ENCODE measurements at regions not wholly inside any gene's neighbourhood (a gene's known extent, or its start where the extent isn't known, plus 50 kb on each side); places are given as distances from the start of the nearest gene placed in this dataset.

- Histone ChIP-seq H3K9me3 (no peaks in the 10 kb centered on the region), H3K9ac (ENCODE audit: low read depth in 2 of 2, low read length in 2 of 2) (no peak overlapping the region), H3K4me3 (no peak overlapping the region), H3K27ac (no peak overlapping the region), H3K4me1 (no peaks in the 10 kb centered on the region), H3K36me3 (no peaks in the 10 kb centered on the region), H3K27me3 (no peaks in the 10 kb centered on the region)
- intact Hi-C loops (cut with DNase I) = no loop called here
- TF ChIP-seq CTCF (IDR thresholded peaks at IDR 0.05) = no peak
- no peak for DNase-seq
Observed at GRCh38 chr18:64295839-64296238, 147.0 kb upstream of the LINC00305 start.

GRCh38 chr18:64294967-64295366, 146.1 kb upstream of the LINC00305 start:
- intact Hi-C loops (cut with DNase I) = no loop called here
- no peaks in the 10 kb centered on the region for H3K36me3 ChIP-seq
- DNase-seq = no peak
- H3K4me3 ChIP-seq = no peak overlapping the region
- H3K9ac ChIP-seq (ENCODE audit: low read depth in 2 of 2, low read length in 2 of 2) = no peak overlapping the region
- no peaks in the 10 kb centered on the region for H3K4me1 ChIP-seq
- no peak overlapping the region for H3K27ac ChIP-seq
- TF ChIP-seq CTCF (IDR thresholded peaks at IDR 0.05) = no peak
- H3K9me3 ChIP-seq = no peaks in the 10 kb centered on the region
- no peaks in the 10 kb centered on the region for H3K27me3 ChIP-seq

- Histone ChIP-seq H3K4me3 (no peak overlapping the region), H3K9ac (ENCODE audit: low read depth in 2 of 2, low read length in 2 of 2) (no peak overlapping the region), H3K36me3 (no peaks in the 10 kb centered on the region), H3K4me1 (no peaks in the 10 kb centered on the region), H3K9me3 (no peaks in the 10 kb centered on the region), H3K27ac (no peak overlapping the region), H3K27me3 (no peaks in the 10 kb centered on the region)
- no peak for TF ChIP-seq CTCF (IDR thresholded peaks at IDR 0.05)
- DNase-seq = no peak
- intact Hi-C loops (cut with DNase I) = no loop called here
Observed at GRCh38 chr18:64288432-64288831, 139.5 kb upstream of the LINC00305 start.

- Histone ChIP-seq H3K4me1 (no peaks in the 10 kb centered on the region), H3K9me3 (no peaks in the 10 kb centered on the region), H3K36me3 (no peaks in the 10 kb centered on the region), H3K9ac (ENCODE audit: low read depth in 2 of 2, low read length in 2 of 2) (no peak overlapping the region), H3K27ac (no peak overlapping the region), H3K4me3 (no peak overlapping the region), H3K27me3 (no peaks in the 10 kb centered on the region)
- intact Hi-C loops (cut with DNase I) = no loop called here
- TF ChIP-seq CTCF (IDR thresholded peaks at IDR 0.05) = no peak
- DNase-seq = no peak
Observed at GRCh38 chr18:64287926-64288325, 139.0 kb upstream of the LINC00305 start.

- H3K27me3 ChIP-seq = no peaks in the 10 kb centered on the region
- DNase-seq = no peak
- H3K9me3 ChIP-seq = no peaks in the 10 kb centered on the region
Observed at GRCh38 chr18:64283059-64283458, 134.2 kb upstream of the LINC00305 start.

More at GRCh38 chr18:64283059-64283458, 134.2 kb upstream of the LINC00305 start:
- Histone ChIP-seq H3K4me1 (no peaks in the 10 kb centered on the region), H3K27ac (no peak overlapping the region), H3K9ac (ENCODE audit: low read depth in 2 of 2, low read length in 2 of 2) (no peak overlapping the region), H3K4me3 (no peak overlapping the region), H3K36me3 (no peaks in the 10 kb centered on the region)
- intact Hi-C loops (cut with DNase I) = no loop called here
- TF ChIP-seq CTCF (IDR thresholded peaks at IDR 0.05) = no peak

Measured in colonic mucosa (tissue), 4 donors.